ENCODE measurements at regions not wholly inside any gene's neighbourhood (a gene's known extent, or its start where the extent isn't known, plus 50 kb on each side); places are given as distances from the start of the nearest gene placed in this dataset.

DNA sequence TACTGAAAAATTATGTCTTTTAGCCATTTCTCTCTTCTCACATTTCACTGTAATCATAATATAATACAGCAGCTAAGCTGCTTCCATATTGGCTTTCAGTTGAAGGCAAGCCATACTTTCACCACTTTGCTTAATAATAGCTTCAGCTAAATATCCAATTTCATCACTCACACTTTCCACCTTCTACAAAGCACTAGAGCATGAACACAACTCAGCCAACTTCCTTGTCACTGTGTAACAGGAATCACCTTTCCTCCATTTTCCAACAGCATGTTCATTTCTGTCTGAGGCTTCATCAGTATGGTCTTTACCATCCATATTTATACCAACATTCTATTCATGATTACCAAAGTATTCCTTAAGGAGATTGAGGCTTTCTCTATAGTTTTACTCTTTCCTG lies 219.8 kb upstream of the CTSO start:
- TF ChIP-seq CTCF (IDR thresholded peaks at IDR 0.05 in 8 of 11, conservative IDR thresholded peaks at IDR 0.05 in 3 of 11) (no peak), POLR2A (IDR thresholded peaks at IDR 0.05) (no peak), POLR2AphosphoS5 (IDR thresholded peaks at IDR 0.05) (no peak)

Measured in spleen (tissue), 7 donors.